ENCODE measurements at regions not wholly inside any gene's neighbourhood (a gene's known extent, or its start where the extent isn't known, plus 50 kb on each side); places are given as distances from the start of the nearest gene placed in this dataset.

DNA sequence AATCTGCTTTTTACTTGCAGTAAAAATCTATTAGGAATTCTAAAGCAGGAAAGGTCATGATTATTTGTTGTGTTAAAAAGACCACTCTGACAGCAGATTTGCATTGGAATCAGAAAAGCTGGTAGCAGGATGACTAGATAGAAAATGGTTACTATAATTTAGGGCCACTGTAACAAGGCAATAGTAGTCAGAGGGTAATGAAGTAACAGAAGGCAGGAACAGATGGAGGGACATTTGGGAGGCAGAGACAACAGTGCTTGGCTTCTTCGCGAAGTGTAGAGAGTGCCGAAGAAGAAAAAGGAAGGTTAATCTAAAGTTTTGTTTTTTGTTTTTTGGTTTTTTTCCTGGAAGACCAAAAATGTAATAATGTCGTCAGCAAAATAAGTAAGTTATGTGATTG lies 129.8 kb upstream of the SLC5A12 start:
- H3K9ac ChIP-seq (ENCODE audit: low read length): no peak overlapping the region
- CTCF ChIA-PET: no interaction called here
- intact Hi-C loops (cut with micrococcal nuclease): no loop called here
- POLR2A ChIA-PET: no interaction called here
- no peaks in the 10 kb centered on the region for H3K9me2 ChIP-seq (ENCODE audit: insufficient read depth)
- ATAC-seq (no peak), DNase-seq (ENCODE audit: low read depth, low spot score) (no peak)
- RAD21 ChIA-PET (ENCODE audit: low non-redundant PET in 1 of 2, low total read pairs in 2 of 2, uncharacterized antibody in 2 of 2, unreplicated experiment in 2 of 2): no interaction called here
- no peak for TF ChIP-seq EGR1 (IDR thresholded peaks at IDR 0.05; ENCODE audit: low read depth)
- TF ChIP-seq, protein P1, sequence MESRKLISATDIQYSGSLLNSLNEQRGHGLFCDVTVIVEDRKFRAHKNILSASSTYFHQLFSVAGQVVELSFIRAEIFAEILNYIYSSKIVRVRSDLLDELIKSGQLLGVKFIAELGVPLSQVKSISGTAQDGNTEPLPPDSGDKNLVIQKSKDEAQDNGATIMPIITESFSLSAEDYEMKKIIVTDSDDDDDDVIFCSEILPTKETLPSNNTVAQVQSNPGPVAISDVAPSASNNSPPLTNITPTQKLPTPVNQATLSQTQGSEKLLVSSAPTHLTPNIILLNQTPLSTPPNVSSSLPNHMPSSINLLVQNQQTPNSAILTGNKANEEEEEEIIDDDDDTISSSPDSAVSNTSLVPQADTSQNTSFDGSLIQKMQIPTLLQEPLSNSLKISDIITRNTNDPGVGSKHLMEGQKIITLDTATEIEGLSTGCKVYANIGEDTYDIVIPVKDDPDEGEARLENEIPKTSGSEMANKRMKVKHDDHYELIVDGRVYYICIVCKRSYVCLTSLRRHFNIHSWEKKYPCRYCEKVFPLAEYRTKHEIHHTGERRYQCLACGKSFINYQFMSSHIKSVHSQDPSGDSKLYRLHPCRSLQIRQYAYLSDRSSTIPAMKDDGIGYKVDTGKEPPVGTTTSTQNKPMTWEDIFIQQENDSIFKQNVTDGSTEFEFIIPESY (IDR thresholded peaks at IDR 0.05; ENCODE audit: extremely low read depth, insufficient replicate concordance, low read length): no peak
- no peak for TF ChIP-seq SIN3A (IDR thresholded peaks at IDR 0.05; ENCODE audit: low read depth)
- no peak for TF ChIP-seq EZH2phosphoT487 (IDR thresholded peaks at IDR 0.05; ENCODE audit: borderline replicate concordance)
- no peak for TF ChIP-seq ZNF274 (IDR thresholded peaks at IDR 0.05; ENCODE audit: low read depth, low read length)
- TF ChIP-seq EZH2 (IDR thresholded peaks at IDR 0.05): no peak
- no peak for TF ChIP-seq ZFX (IDR thresholded peaks at IDR 0.05)
- TF ChIP-seq POLR2AphosphoS5 (IDR thresholded peaks at IDR 0.05; ENCODE audit: low read depth, low read length): no peak
- no peak for TF ChIP-seq CEBPB (IDR thresholded peaks at IDR 0.05; ENCODE audit: low read depth)
- no peak for TF ChIP-seq YY1 (IDR thresholded peaks at IDR 0.05; ENCODE audit: extremely low read depth, insufficient replicate concordance, low read depth, low read length)
- no peak for TF ChIP-seq POLR2A (IDR thresholded peaks at IDR 0.05; ENCODE audit: borderline replicate concordance, extremely low read depth, insufficient read depth, insufficient read length)
- TF ChIP-seq RAD21 (IDR thresholded peaks at IDR 0.05; ENCODE audit: low read depth): no peak
- TF ChIP-seq CBX3 (IDR thresholded peaks at IDR 0.05; ENCODE audit: low read depth): no peak
- TF ChIP-seq SRF (IDR thresholded peaks at IDR 0.05; ENCODE audit: low read depth): no peak
- TF ChIP-seq, protein P2, sequence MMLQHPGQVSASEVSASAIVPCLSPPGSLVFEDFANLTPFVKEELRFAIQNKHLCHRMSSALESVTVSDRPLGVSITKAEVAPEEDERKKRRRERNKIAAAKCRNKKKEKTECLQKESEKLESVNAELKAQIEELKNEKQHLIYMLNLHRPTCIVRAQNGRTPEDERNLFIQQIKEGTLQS (IDR thresholded peaks at IDR 0.05): no peak
- TF ChIP-seq SP1 (IDR thresholded peaks at IDR 0.05; ENCODE audit: low read depth): no peak
- TF ChIP-seq, protein P3, sequence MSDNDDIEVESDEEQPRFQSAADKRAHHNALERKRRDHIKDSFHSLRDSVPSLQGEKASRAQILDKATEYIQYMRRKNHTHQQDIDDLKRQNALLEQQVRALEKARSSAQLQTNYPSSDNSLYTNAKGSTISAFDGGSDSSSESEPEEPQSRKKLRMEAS (IDR thresholded peaks at IDR 0.05): no peak
- peaks cover 0 to 6% of the 10 kb centered on the region in 2 experiments; a peak in 2 of 4 replicates for H3K9me3 ChIP-seq (ENCODE audit: control insufficient read depth in 1 of 2, insufficient read depth in 1 of 2, low read depth in 1 of 2, low read length in 2 of 2)
- no peaks in the 10 kb centered on the region for H3K4me1 ChIP-seq (ENCODE audit: control insufficient read depth in 1 of 2, insufficient read depth in 2 of 2, low read length in 2 of 2)
- no peak overlapping the region for H3K27ac ChIP-seq (ENCODE audit: low read depth, low read length)
- BruUV-seq (replicated peaks): no TSS peak
- no peaks in the 10 kb centered on the region; a peak in 1 of 4 replicates for H3K36me3 ChIP-seq (ENCODE audit: control insufficient read depth in 1 of 2, insufficient read depth in 2 of 2, low read length in 2 of 2)
- no peak overlapping the region for H2AFZ ChIP-seq (ENCODE audit: low read depth, low read length, poor library complexity, severe bottlenecking)
- H3K27me3 ChIP-seq (ENCODE audit: insufficient read depth, low read length): no peaks in the 10 kb centered on the region
- no peaks in the 10 kb centered on the region for H3K79me2 ChIP-seq (ENCODE audit: insufficient read depth, low read length)
- H3K4me3 ChIP-seq (replicated peaks in 1 of 2; ENCODE audit: low read depth in 1 of 2, low read length in 2 of 2): no peak overlapping the region
- H3K4me2 ChIP-seq (ENCODE audit: low read length): no peak overlapping the region
- H4K20me1 ChIP-seq (ENCODE audit: insufficient read depth): no peaks in the 10 kb centered on the region

Measured in HCT116 (cell line).